Stimulated activated CD4-positive, alpha-beta T cell treated with anti-CD3 and anti-CD28 coated beads, TNF-alpha, amount 100 ng/mL, for 48 hours (primary cell): ENCODE measurements at regions not wholly inside any gene's neighbourhood (a gene's known extent, or its start where the extent isn't known, plus 50 kb on each side); places are given as distances from the start of the nearest gene placed in this dataset.
A peak's percentile ranks its signal among the peaks of the same experiment; 100 is the strongest.

Experiments used
- DNase-seq, 3 donors: peaks; one replicate each; pipeline ENCODE4 v3.0.0-alpha.2; 2020; ENCODE audit warnings: low read depth in 3 of 3

GRCh38 chr11:15616130-15617105 is 501.7 kb downstream of the INSC start:
- no peak for DNase-seq

GRCh38 chr11:15617126-15617525 is 502.4 kb downstream of the INSC start:
- DNase-seq: no peak

GRCh38 chr11:15618583-15619032 is 503.9 kb downstream of the INSC start:
- no peak for DNase-seq

- DNase-seq: no peak
These were observed 506.8 kb downstream of the INSC start for GRCh38 chr11:15621565-15621964.

GRCh38 chr11:15622231-15622890 is 507.6 kb downstream of the INSC start:
- no peak for DNase-seq

GRCh38 chr11:15624701-15625100 is 510.0 kb downstream of the INSC start:
- DNase-seq: no peak

GRCh38 chr11:15625691-15626090 is 511.0 kb downstream of the INSC start:
- DNase-seq: no peak

GRCh38 chr11:15627560-15627959 is 512.8 kb downstream of the INSC start:
- no peak for DNase-seq

- no peak for DNase-seq
These were observed 515.1 kb downstream of the INSC start for GRCh38 chr11:15629690-15630321.

GRCh38 chr11:15630896-15631295 is 516.2 kb downstream of the INSC start:
- DNase-seq: no peak

GRCh38 chr11:15635521-15635920 is 520.8 kb downstream of the INSC start:
- no peak for DNase-seq

GRCh38 chr11:15636521-15637089 is 521.9 kb downstream of the INSC start:
- no peak for DNase-seq

- no peak for DNase-seq
These were observed 523.7 kb downstream of the INSC start for GRCh38 chr11:15638386-15638787.

- no peak for DNase-seq
These were observed 525.6 kb downstream of the INSC start for GRCh38 chr11:15640318-15640717.

GRCh38 chr11:15641271-15642045 is 526.7 kb downstream of the INSC start:
- DNase-seq: no peak

- no peak for DNase-seq
These were observed 530.5 kb downstream of the INSC start for GRCh38 chr11:15645201-15645600.

- DNase-seq: no peak
These were observed 534.8 kb downstream of the INSC start for GRCh38 chr11:15649371-15650104.

GRCh38 chr11:15650105-15650938 is 535.6 kb downstream of the INSC start:
- peak; percentile 58 to 64 (median 60) for DNase-seq

- no peak for DNase-seq
These were observed 536.3 kb downstream of the INSC start for GRCh38 chr11:15651033-15651432.

GRCh38 chr11:15651816-15652215 is 537.1 kb downstream of the INSC start:
- no peak for DNase-seq
